ENCODE measurements at regions not wholly inside any gene's neighbourhood (a gene's known extent, or its start where the extent isn't known, plus 50 kb on each side); places are given as distances from the start of the nearest gene placed in this dataset.

GRCh38 chr3:152672320-152672649 is 162.6 kb upstream of the P2RY1 start:
- H3K4me3 ChIP-seq: no peak overlapping the region
- intact Hi-C loops (cut with micrococcal nuclease; ENCODE audit: unreplicated experiment): no loop called here
- ChIA-PET SMC1A (ENCODE audit: uncharacterized antibody, unreplicated experiment) (no interaction called here), POLR2A (no interaction called here), CTCF (no interaction called here), RAD21 (ENCODE audit: unreplicated experiment) (no interaction called here)
- no peaks in the 10 kb centered on the region; the same call in 2 of the 3 replicates for H3K9me3 ChIP-seq (replicated peaks; ENCODE audit: control insufficient read depth, insufficient read depth, low read length)
- no peaks in the 10 kb centered on the region for H3K79me2 ChIP-seq (ENCODE audit: control insufficient read depth, insufficient read depth, low read length)
- no peak overlapping the region for H3K27ac ChIP-seq (ENCODE audit: control insufficient read depth, insufficient read depth)
- in situ Hi-C loops (cut with MboI): no loop called here
- H2AFZ ChIP-seq (ENCODE audit: control insufficient read depth, low read depth, low read length): no peak overlapping the region
- DNase-seq (ENCODE audit: low read depth, low spot score) (no peak), FAIRE-seq (no peak), ATAC-seq (no peak)
- H3K27me3 ChIP-seq (replicated peaks in 1 of 2; ENCODE audit: control insufficient read depth in 2 of 2, insufficient read depth in 2 of 2, low read length in 1 of 2): no peaks in the 10 kb centered on the region
- BruUV-seq (replicated peaks): no TSS peak
- H3K4me2 ChIP-seq (ENCODE audit: control insufficient read depth, insufficient read depth): no peak overlapping the region
- no peaks in the 10 kb centered on the region for H4K20me1 ChIP-seq (ENCODE audit: control insufficient read depth, insufficient read depth)
- H3K4me1 ChIP-seq (ENCODE audit: control insufficient read depth, insufficient read depth, low read length): no peaks in the 10 kb centered on the region
- H3K9ac ChIP-seq (ENCODE audit: control insufficient read depth, insufficient read depth, low read length): no peak overlapping the region
- WGBS (ENCODE audit: insufficient coverage, insufficient replicate concordance, low lambda C conversion rate, missing lambda C conversion rate): 66% methylated on average over 3 of the region's 3 CpGs
- H3K36me3 ChIP-seq (ENCODE audit: control insufficient read depth in 2 of 2, insufficient read depth in 2 of 2, low read length in 1 of 2): no peaks in the 10 kb centered on the region
- TF ChIP-seq EZH2 (IDR thresholded peaks at IDR 0.05; ENCODE audit: borderline replicate concordance, control insufficient read depth, low read depth, low read length) (no peak), JUND (IDR thresholded peaks at IDR 0.05; ENCODE audit: low read depth, low read length) (no peak), BACH1 (IDR thresholded peaks at IDR 0.05; ENCODE audit: borderline replicate concordance) (no peak), CBX3 (IDR thresholded peaks at IDR 0.05; ENCODE audit: borderline replicate concordance, low read depth) (no peak), E4F1 (IDR thresholded peaks at IDR 0.05; ENCODE audit: borderline replicate concordance, partially characterized antibody) (no peak), IRF4 (IDR thresholded peaks at IDR 0.05; ENCODE audit: low read depth, low read length) (no peak), TARDBP (IDR thresholded peaks at IDR 0.05; ENCODE audit: borderline replicate concordance) (no peak), CEBPZ (IDR thresholded peaks at IDR 0.05; ENCODE audit: low read depth, low read length) (no peak), RAD21 (IDR thresholded peaks at IDR 0.05; ENCODE audit: insufficient read depth, low read depth, low read length) (no peak), ZBTB4 (CRISPR knock-in tag; IDR thresholded peaks at IDR 0.05) (no peak), YY1 (IDR thresholded peaks at IDR 0.05; ENCODE audit: low read depth, low read length) (no peak), KAT2A (conservative IDR thresholded peaks at IDR 0.05; ENCODE audit: control insufficient read depth, low read depth, low read length) (no peak), HSF1 (IDR thresholded peaks at IDR 0.05; ENCODE audit: low read depth, low read length) (no peak), RELA (IDR thresholded peaks at IDR 0.05; ENCODE audit: borderline replicate concordance, partially characterized antibody) (no peak)
